Neural cell (in vitro differentiated cells): ENCODE measurements at regions not wholly inside any gene's neighbourhood (a gene's known extent, or its start where the extent isn't known, plus 50 kb on each side); places are given as distances from the start of the nearest gene placed in this dataset.

Experiments used
- H2AFZ ChIP-seq: fragments of 200-600, 300-800 bp; sonication (generic), shearing (Covaris generic); 2 replicates; pipeline ENCODE4 v1.6.0; 2014; ENCODE audit warnings: low read depth, mild to moderate bottlenecking, antibody characterized with exemption, low read length, moderate library complexity
- H3F3A ChIP-seq: fragments of 200-600 bp; shearing (Covaris generic); 2 replicates; pipeline ENCODE4 v1.6.1; 2016; ENCODE audit warnings: mild to moderate bottlenecking, moderate library complexity, mixed read lengths, antibody characterized with exemption, low read length; ENCODE audit not compliant: insufficient read depth, poor library complexity, severe bottlenecking
- H3K27ac ChIP-seq: fragments of 200-600, 300-800 bp; sonication (generic), shearing (Covaris generic); 2 replicates; pipeline ENCODE4 v1.5.1; 2014; ENCODE audit warnings: mild to moderate bottlenecking, low read length, moderate library complexity
- H3K27me3 ChIP-seq: fragments of 300-800, 200-600 bp; sonication (generic), shearing (Covaris generic); 2 replicates; pipeline ENCODE4 v1.6.0; 2014; ENCODE audit warnings: mild to moderate bottlenecking, low read depth, low read length, moderate library complexity; ENCODE audit not compliant: insufficient read depth
- H3K36me3 ChIP-seq: fragments of 300-800, 200-600 bp; sonication (generic), shearing (Covaris generic); 2 replicates; pipeline ENCODE4 v1.5.1; 2014; ENCODE audit warnings: mild to moderate bottlenecking, antibody characterized with exemption, low read length, moderate library complexity; ENCODE audit not compliant: insufficient read depth
- H3K4me2 ChIP-seq: fragments of 300-800, 200-600 bp; sonication (generic), shearing (Covaris generic); 2 replicates; pipeline ENCODE4 v1.6.0; 2014; ENCODE audit warnings: mild to moderate bottlenecking, low read length
- H3K4me3 ChIP-seq: fragments of 300-800, 200-600 bp; sonication (generic), shearing (Covaris generic); 2 replicates; pipeline ENCODE4 v1.5.1; 2014; ENCODE audit warnings: mild to moderate bottlenecking, low read length, moderate library complexity
- H3K79me2 ChIP-seq: fragments of 200-600 bp; shearing (Covaris generic); replicated peaks from 2 replicates; pipeline ENCODE4 v1.6.0; 2014; ENCODE audit warnings: mild to moderate bottlenecking, low read length, moderate library complexity; ENCODE audit not compliant: insufficient read depth
- H3K9ac ChIP-seq: fragments of 300-800, 200-600 bp; sonication (generic), shearing (Covaris generic); 2 replicates; pipeline ENCODE4 v1.6.1; 2016; ENCODE audit warnings: mild to moderate bottlenecking, low read length, mixed read lengths
- H3K9me2 ChIP-seq: fragments of 200-600 bp; shearing (Covaris generic); 2 replicates; pipeline ENCODE4 v1.6.1; 2016; ENCODE audit warnings: mild to moderate bottlenecking, low read length, mixed read lengths; ENCODE audit not compliant: insufficient read depth
- H3K9me3 ChIP-seq: fragments of 200-600, 300-800 bp; sonication (generic), shearing (Covaris generic); 2 replicates; pipeline ENCODE4 v1.6.1; 2016; ENCODE audit warnings: mild to moderate bottlenecking, mixed run types, low read length, moderate library complexity, mixed read lengths
- H4K20me1 ChIP-seq: fragments of 200-600 bp; shearing (Covaris generic); 2 replicates; pipeline ENCODE4 v1.6.1; 2016; ENCODE audit warnings: mild to moderate bottlenecking, mixed run types; ENCODE audit not compliant: insufficient read depth
- CTCF ChIP-seq: fragments of 450-650 bp; IDR thresholded peaks from 2 replicates; pipeline ENCODE4 v1.5.1; 2014; ENCODE audit warnings: antibody characterized with exemption, mild to moderate bottlenecking, moderate library complexity; ENCODE audit not compliant: poor library complexity, severe bottlenecking
- EP300 ChIP-seq: fragments of 450-650 bp; conservative IDR thresholded peaks from 2 replicates; pipeline ENCODE4 v1.6.1; 2014; ENCODE audit warnings: antibody characterized with exemption, mild to moderate bottlenecking, moderate library complexity; ENCODE audit not compliant: poor library complexity, severe bottlenecking
- EZH2 ChIP-seq: fragments of 200-600, 300-800 bp; shearing (Covaris generic), sonication (generic); IDR thresholded peaks from 2 replicates; pipeline ENCODE4 v1.6.1; 2014; ENCODE audit warnings: antibody characterized with exemption, low read length, borderline replicate concordance, mild to moderate bottlenecking; ENCODE audit not compliant: insufficient read depth, poor library complexity, severe bottlenecking
- MXI1 ChIP-seq: fragments of 450-650 bp; conservative IDR thresholded peaks from 2 replicates; pipeline ENCODE4 v1.6.1; 2014; ENCODE audit warnings: antibody characterized with exemption, mild to moderate bottlenecking; ENCODE audit not compliant: poor library complexity, severe bottlenecking
- POLR2AphosphoS5 ChIP-seq: IDR thresholded peaks from 2 replicates; pipeline ENCODE4 v1.6.1; 2012
- RAD21 ChIP-seq: fragments of 450-650 bp; conservative IDR thresholded peaks from 2 replicates; pipeline ENCODE4 v1.6.1; 2014; ENCODE audit warnings: antibody characterized with exemption, mild to moderate bottlenecking, moderate library complexity
- REST ChIP-seq: IDR thresholded peaks from 2 replicates; pipeline ENCODE4 v1.6.1; 2012; ENCODE audit warnings: borderline replicate concordance
- SMC3 ChIP-seq: fragments of 450-650 bp; conservative IDR thresholded peaks from 2 replicates; pipeline ENCODE4 v1.6.1; 2014; ENCODE audit warnings: antibody characterized with exemption, mild to moderate bottlenecking, moderate library complexity; ENCODE audit not compliant: poor library complexity
- TAF1 ChIP-seq: IDR thresholded peaks from 2 replicates; pipeline ENCODE4 v1.6.1; 2012; ENCODE audit warnings: low read depth

GRCh38 chr16:9458816-9459215 lies 367.4 kb downstream of the HAPSTR1 start:
- TF ChIP-seq TAF1 (no peak), EZH2 (no peak), CTCF (no peak), RAD21 (no peak), REST (no peak), POLR2AphosphoS5 (no peak), SMC3 (no peak), MXI1 (no peak), EP300 (no peak)
- H4K20me1 ChIP-seq = no peaks in the 10 kb centered on the region
- no peaks in the 10 kb centered on the region for H3F3A ChIP-seq
- no peak overlapping the region for H3K4me3 ChIP-seq
- H3K36me3 ChIP-seq = no peaks in the 10 kb centered on the region
- no peak overlapping the region for H3K4me2 ChIP-seq
- H3K9me2 ChIP-seq = no peaks in the 10 kb centered on the region
- no peaks in the 10 kb centered on the region for H3K27me3 ChIP-seq
- H3K27ac ChIP-seq = no peak overlapping the region
- no peak overlapping the region for H2AFZ ChIP-seq
- H3K9ac ChIP-seq = no peak overlapping the region
- no peaks in the 10 kb centered on the region for H3K79me2 ChIP-seq
- no peaks in the 10 kb centered on the region for H3K9me3 ChIP-seq

DNA sequence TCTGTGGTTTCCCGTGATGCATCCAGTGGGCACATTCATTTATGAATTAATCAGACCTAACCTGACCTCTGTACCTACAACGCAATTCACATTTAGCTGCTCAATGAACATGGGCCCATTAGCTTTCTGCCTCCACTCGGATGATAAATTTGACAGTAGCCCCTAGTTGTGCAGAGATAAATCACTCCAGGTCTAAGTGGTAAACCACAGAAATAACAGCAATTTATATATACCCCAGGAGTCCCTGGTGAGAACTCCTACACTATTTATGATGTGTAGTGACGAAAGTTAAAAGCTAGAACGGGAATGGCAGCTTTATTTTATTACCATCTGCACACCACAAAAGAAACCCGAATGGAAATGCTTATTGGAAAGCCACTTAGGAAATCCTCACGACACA lies 371.5 kb downstream of the HAPSTR1 start:
- Histone ChIP-seq H3K27ac (no peak overlapping the region), H3K79me2 (no peaks in the 10 kb centered on the region), H3K4me3 (no peak overlapping the region), H3K9me2 (no peaks in the 10 kb centered on the region), H2AFZ (no peak overlapping the region), H3K36me3 (no peaks in the 10 kb centered on the region), H4K20me1 (no peaks in the 10 kb centered on the region), H3F3A (no peaks in the 10 kb centered on the region), H3K9me3 (no peaks in the 10 kb centered on the region), H3K27me3 (no peaks in the 10 kb centered on the region), H3K4me2 (no peak overlapping the region), H3K9ac (no peak overlapping the region)
- TF ChIP-seq POLR2AphosphoS5 = no peak
- TF ChIP-seq SMC3 = no peak
- TF ChIP-seq EZH2 = no peak
- no peak for TF ChIP-seq EP300
- TF ChIP-seq TAF1 = no peak
- TF ChIP-seq RAD21 = no peak
- no peak for TF ChIP-seq MXI1
- no peak for TF ChIP-seq REST
- TF ChIP-seq CTCF = no peak
